HCT116 (cell line): ENCODE measurements at regions not wholly inside any gene's neighbourhood (a gene's known extent, or its start where the extent isn't known, plus 50 kb on each side); places are given as distances from the start of the nearest gene placed in this dataset.

ENCODE experiments used
- ATAC-seq: fragments of 200-7000 bp; cut with Tn5 transposase; 2 replicates; pipeline ENCODE4 v1.9.1; 2020; ENCODE audit warnings: mild to moderate bottlenecking, moderate library complexity
- BruUV-seq: library from RNA; stranded (reverse); fragments of 400-500 nt; replicated peaks from 2 replicates; lab custom pipeline; 2021; lab: Mats Ljungman, UMichigan
- CTCF ChIA-PET: fragments of 300-600 bp; sonication (Branson Sonifier 250); formaldehyde crosslinking; loops from one replicate; lab custom pipeline; 2021; ENCODE audit warnings: antibody characterized with exemption; lab: Charles Lee
- POLR2A ChIA-PET: fragments of 300-600, 350-600 bp; sonication (Branson Sonifier 250); formaldehyde crosslinking; loops from one replicate; lab custom pipeline; 2021; ENCODE audit warnings: antibody characterized with exemption; lab: Charles Lee
- RAD21 ChIA-PET, 2 experiments: fragments of 300-600 bp; sonication (Branson Sonifier 250); formaldehyde crosslinking; loops; one replicate each; lab custom pipeline; 2023; ENCODE audit warnings: low total read pairs in 2 of 2; ENCODE audit not compliant: uncharacterized antibody in 2 of 2, unreplicated experiment in 2 of 2, low non-redundant PET in 1 of 2; lab: Charles Lee
- DNase-seq: peaks from one replicate; pipeline ENCODE4 v3.0.0-alpha.2; 2010; ENCODE audit warnings: low read depth, low spot score
- H2AFZ ChIP-seq: fragments of 200-600 bp; shearing (Covaris generic), sonication (generic); 2 replicates; pipeline ENCODE4 v1.6.1; 2017; ENCODE audit warnings: low read depth, mixed run types, mixed read lengths, antibody characterized with exemption, low read length; ENCODE audit not compliant: poor library complexity, severe bottlenecking
- H3K27ac ChIP-seq: 2 replicates; pipeline ENCODE4 v1.5.1; 2012; ENCODE audit warnings: low read depth, low read length
- H3K27me3 ChIP-seq: fragments of 200-600 bp; sonication (generic); 2 replicates; pipeline ENCODE4 v1.6.1; 2016; ENCODE audit warnings: mixed run types, low read length, mixed read lengths; ENCODE audit not compliant: insufficient read depth
- H3K36me3 ChIP-seq, 2 experiments: fragments of 200-500 bp in 1 of 2; fragments of 200-600 bp in 1 of 2; sonication (Bioruptor generic) in 1 of 2; sonication (generic) in 1 of 2; 2 replicates each; pipeline versions ENCODE4 v1.5.1 to v1.6.1; 2014 to 2016; ENCODE audit warnings: low read length in 2 of 2, inconsistent platforms in 1 of 2, mixed read lengths in 1 of 2, mixed run types in 1 of 2; ENCODE audit not compliant: insufficient read depth in 2 of 2, control insufficient read depth in 1 of 2
- H3K4me1 ChIP-seq, 2 experiments: fragments of 200-600 bp in 1 of 2; sonication (generic) in 1 of 2; 2 replicates each; pipeline versions ENCODE4 v1.5.1 to v1.6.1; 2012 to 2017; ENCODE audit warnings: low read length in 2 of 2, inconsistent platforms in 1 of 2, mild to moderate bottlenecking in 1 of 2, mixed read lengths in 1 of 2, mixed run types in 1 of 2, moderate library complexity in 1 of 2; ENCODE audit not compliant: insufficient read depth in 2 of 2, control insufficient read depth in 1 of 2
- H3K4me2 ChIP-seq: fragments of 200-600 bp; sonication (generic); 2 replicates; pipeline ENCODE4 v1.6.1; 2017; ENCODE audit warnings: mixed run types, low read length, mixed read lengths
- H3K4me3 ChIP-seq, 2 experiments: fragments of 200-600 bp in 1 of 2; sonication (generic) in 1 of 2; replicated peaks in 1 of 2; 2 replicates each; pipeline ENCODE4 v1.5.1; 2011 to 2016; ENCODE audit warnings: low read length in 2 of 2, control low read depth in 1 of 2, low read depth in 1 of 2, mild to moderate bottlenecking in 1 of 2, mixed read lengths in 1 of 2, mixed run types in 1 of 2
- H3K79me2 ChIP-seq: fragments of 200-600 bp; sonication (generic); 2 replicates; pipeline ENCODE4 v1.6.1; 2017; ENCODE audit warnings: mild to moderate bottlenecking, mixed run types, low read length, moderate library complexity, mixed read lengths; ENCODE audit not compliant: insufficient read depth
- H3K9ac ChIP-seq: fragments of 200-600 bp; sonication (generic); 2 replicates; pipeline ENCODE4 v1.6.1; 2016; ENCODE audit warnings: low read length, mixed read lengths
- H3K9me2 ChIP-seq: fragments of 200-600 bp; sonication (generic), shearing (Covaris generic); 2 replicates; pipeline ENCODE4 v1.6.1; 2017; ENCODE audit warnings: mixed run types, mild to moderate bottlenecking, moderate library complexity; ENCODE audit not compliant: insufficient read depth
- H3K9me3 ChIP-seq, 2 experiments: fragments of 200-500 bp in 1 of 2; fragments of 200-600 bp in 1 of 2; sonication (Bioruptor generic) in 1 of 2; sonication (generic) in 1 of 2; 2 replicates each; pipeline ENCODE4 v1.6.1; 2014 to 2017; ENCODE audit warnings: low read length in 2 of 2, mixed read lengths in 2 of 2, inconsistent platforms in 1 of 2, low read depth in 1 of 2, mild to moderate bottlenecking in 1 of 2, mixed run types in 1 of 2, moderate library complexity in 1 of 2; ENCODE audit not compliant: control insufficient read depth in 1 of 2, insufficient read depth in 1 of 2
- H4K20me1 ChIP-seq: fragments of 200-600 bp; sonication (generic), shearing (Covaris generic); 2 replicates; pipeline ENCODE4 v1.6.1; 2017; ENCODE audit warnings: mixed run types, mild to moderate bottlenecking, moderate library complexity; ENCODE audit not compliant: insufficient read depth
- ATF3 ChIP-seq: IDR thresholded peaks from 2 replicates; pipeline ENCODE4 v1.6.1; 2012
- CBX3 ChIP-seq: IDR thresholded peaks from 2 replicates; pipeline ENCODE4 v1.6.1; 2012; ENCODE audit warnings: low read depth
- EGR1 ChIP-seq: IDR thresholded peaks from 2 replicates; pipeline ENCODE4 v1.6.1; 2012; ENCODE audit warnings: low read depth
- EZH2 ChIP-seq: fragments of 200-600 bp; sonication (generic); IDR thresholded peaks from 2 replicates; pipeline ENCODE4 v1.6.1; 2017; ENCODE audit warnings: antibody characterized with exemption, mixed run types
- EZH2phosphoT487 ChIP-seq: fragments of 200-600 bp; IDR thresholded peaks from 2 replicates; pipeline ENCODE4 v1.6.1; 2018; ENCODE audit warnings: antibody characterized with exemption, borderline replicate concordance
- FOSL1 ChIP-seq: IDR thresholded peaks from 2 replicates; pipeline ENCODE4 v1.6.1; 2012; ENCODE audit warnings: low read depth
- JUND ChIP-seq: IDR thresholded peaks from 2 replicates; pipeline ENCODE4 v1.6.1; 2012
- MAX ChIP-seq: IDR thresholded peaks from 2 replicates; pipeline ENCODE4 v1.6.1; 2012
- POLR2A ChIP-seq: IDR thresholded peaks from 2 replicates; pipeline ENCODE4 v1.7.0; 2011; ENCODE audit warnings: borderline replicate concordance; ENCODE audit not compliant: insufficient read depth, insufficient read length; ENCODE audit errors: extremely low read depth
- RAD21 ChIP-seq: IDR thresholded peaks from 2 replicates; pipeline ENCODE4 v1.6.1; 2012; ENCODE audit warnings: low read depth, mild to moderate bottlenecking
- REST ChIP-seq: IDR thresholded peaks from 2 replicates; pipeline ENCODE4 v1.6.1; 2012; ENCODE audit warnings: low read depth
- SIN3A ChIP-seq: IDR thresholded peaks from 2 replicates; pipeline ENCODE4 v1.6.1; 2012; ENCODE audit warnings: low read depth
- SP1 ChIP-seq: IDR thresholded peaks from 2 replicates; pipeline ENCODE4 v1.6.1; 2012; ENCODE audit warnings: low read depth
- SRF ChIP-seq: IDR thresholded peaks from 2 replicates; pipeline ENCODE4 v1.6.1; 2012; ENCODE audit warnings: low read depth
- TCF7L2 ChIP-seq: IDR thresholded peaks from 2 replicates; pipeline ENCODE4 v1.7.0; 2011; ENCODE audit warnings: borderline replicate concordance, inconsistent platforms; ENCODE audit not compliant: insufficient read depth, insufficient read length; ENCODE audit errors: extremely low read depth
- YY1 ChIP-seq: IDR thresholded peaks from 2 replicates; pipeline ENCODE4 v1.6.1; 2011; ENCODE audit warnings: low read length, low read depth, moderate library complexity, mild to moderate bottlenecking; ENCODE audit not compliant: insufficient replicate concordance; ENCODE audit errors: extremely low read depth
- ZBTB33 ChIP-seq: IDR thresholded peaks from 2 replicates; pipeline ENCODE4 v1.6.1; 2011; ENCODE audit warnings: mild to moderate bottlenecking, low read length, moderate library complexity; ENCODE audit not compliant: insufficient replicate concordance; ENCODE audit errors: extremely low read depth
- ZFX ChIP-seq: fragments of 450-650 bp; IDR thresholded peaks from 2 replicates; pipeline ENCODE4 v1.6.1; 2017
- ZNF274 ChIP-seq: fragments of 200-500 bp; sonication (Bioruptor generic); IDR thresholded peaks from 2 replicates; pipeline ENCODE4 v1.6.1; 2014; ENCODE audit warnings: mild to moderate bottlenecking, low read depth, low read length, inconsistent platforms
- intact Hi-C: fragments of 100-400 bp; cut with micrococcal nuclease; formaldehyde crosslinking; loops from 2 replicates; pipeline ENCODE4 v1.10.0; 2022
- TF ChIP-seq, protein P1 (sequence below), 3 experiments: fragments of 200-600 bp in 1 of 3; sonication (generic) in 1 of 3; IDR thresholded peaks in 2 of 3; conservative IDR thresholded peaks in 1 of 3; 2 replicates each; pipeline ENCODE4 v1.5.1; 2012 to 2017; ENCODE audit warnings: low read depth in 2 of 3, low read length in 2 of 3, antibody characterized with exemption in 1 of 3, borderline replicate concordance in 1 of 3, control low read depth in 1 of 3, mild to moderate bottlenecking in 1 of 3, mixed read lengths in 1 of 3, mixed run types in 1 of 3, moderate library complexity in 1 of 3; ENCODE audit not compliant: insufficient read depth in 1 of 3

- Histone ChIP-seq H3K9ac (no peak overlapping the region), H3K4me1 (no peaks in the 10 kb centered on the region)
- TF ChIP-seq EZH2 (no peak), REST (no peak), POLR2A (no peak), TCF7L2 (no peak), RAD21 (no peak), ZBTB33 (no peak), SIN3A (no peak), EGR1 (no peak), JUND (no peak), CBX3 (no peak), SP1 (no peak), MAX (no peak), YY1 (no peak), SRF (no peak), ATF3 (no peak), EZH2phosphoT487 (no peak), ZNF274 (no peak), FOSL1 (no peak), ZFX (no peak)
- TF ChIP-seq, protein P1, sequence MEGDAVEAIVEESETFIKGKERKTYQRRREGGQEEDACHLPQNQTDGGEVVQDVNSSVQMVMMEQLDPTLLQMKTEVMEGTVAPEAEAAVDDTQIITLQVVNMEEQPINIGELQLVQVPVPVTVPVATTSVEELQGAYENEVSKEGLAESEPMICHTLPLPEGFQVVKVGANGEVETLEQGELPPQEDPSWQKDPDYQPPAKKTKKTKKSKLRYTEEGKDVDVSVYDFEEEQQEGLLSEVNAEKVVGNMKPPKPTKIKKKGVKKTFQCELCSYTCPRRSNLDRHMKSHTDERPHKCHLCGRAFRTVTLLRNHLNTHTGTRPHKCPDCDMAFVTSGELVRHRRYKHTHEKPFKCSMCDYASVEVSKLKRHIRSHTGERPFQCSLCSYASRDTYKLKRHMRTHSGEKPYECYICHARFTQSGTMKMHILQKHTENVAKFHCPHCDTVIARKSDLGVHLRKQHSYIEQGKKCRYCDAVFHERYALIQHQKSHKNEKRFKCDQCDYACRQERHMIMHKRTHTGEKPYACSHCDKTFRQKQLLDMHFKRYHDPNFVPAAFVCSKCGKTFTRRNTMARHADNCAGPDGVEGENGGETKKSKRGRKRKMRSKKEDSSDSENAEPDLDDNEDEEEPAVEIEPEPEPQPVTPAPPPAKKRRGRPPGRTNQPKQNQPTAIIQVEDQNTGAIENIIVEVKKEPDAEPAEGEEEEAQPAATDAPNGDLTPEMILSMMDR (IDR thresholded peaks at IDR 0.05 in 2 of 3, conservative IDR thresholded peaks at IDR 0.05 in 1 of 3; ENCODE audit: borderline replicate concordance in 1 of 3, insufficient read depth in 1 of 3, low read depth in 2 of 3, low read length in 2 of 3): no peak
- TF ChIP-seq, all 23 proteins: peak for 0
- no peaks in the 10 kb centered on the region for H4K20me1 ChIP-seq
- RAD21 ChIA-PET: no interaction called here
- H3K9me3 ChIP-seq: peaks cover 18 to 22% of the 10 kb centered on the region in 2 experiments; a peak in 3 of 4 replicates
- CTCF ChIA-PET: no interaction called here
- H3K36me3 ChIP-seq: no peaks in the 10 kb centered on the region
- POLR2A ChIA-PET: no interaction called here
- BruUV-seq: no TSS peak
- no peak overlapping the region for H3K27ac ChIP-seq
- intact Hi-C loops: no loop called here
- no peaks in the 10 kb centered on the region for H3K27me3 ChIP-seq
- H3K9me2 ChIP-seq: no peaks in the 10 kb centered on the region
- H3K79me2 ChIP-seq: no peaks in the 10 kb centered on the region
- no peak overlapping the region for H2AFZ ChIP-seq
- no peak overlapping the region for H3K4me2 ChIP-seq
- ATAC-seq: no peak
- no peak overlapping the region for H3K4me3 ChIP-seq
- no peak for DNase-seq
These were observed 837.3 kb downstream of the GALR1 start for GRCh38 chr18:78086931-78087330.
